Tibial nerve (tissue), 4 donors: ENCODE measurements at regions not wholly inside any gene's neighbourhood (a gene's known extent, or its start where the extent isn't known, plus 50 kb on each side); places are given as distances from the start of the nearest gene placed in this dataset.
"Not testable (repeated sequence)": the region's sequence is repeated elsewhere in the genome, so short reads cannot be mapped to it uniquely, and the experiment has no call there.

ENCODE experiments used
- DNase-seq, 2 donors: peaks; one replicate each; pipeline ENCODE4 v3.0.0-alpha.2; 2019; ENCODE audit warnings: low spot score in 2 of 2
- H3K27ac ChIP-seq, 4 donors: fragments of 200-600 bp; sonication (generic) in 3 of 4; one replicate each; pipeline ENCODE4 v1.5.1; 2017 to 2019; ENCODE audit warnings: mild to moderate bottlenecking in 1 of 4
- H3K27me3 ChIP-seq, 2 donors: fragments of 200-600 bp; sonication (generic) in 1 of 2; one replicate each; pipeline versions ENCODE4 v1.5.1 to v1.6.0; 2017 to 2019
- H3K36me3 ChIP-seq, 3 donors: fragments of 200-600 bp; sonication (generic); one replicate each; pipeline ENCODE4 v1.5.1; 2018 to 2019
- H3K4me1 ChIP-seq, 4 donors: fragments of 200-600 bp; sonication (generic) in 3 of 4; one replicate each; pipeline ENCODE4 v1.5.1; 2017 to 2019
- H3K4me3 ChIP-seq, 4 donors: fragments of 200-600 bp; sonication (generic) in 3 of 4; one replicate each; pipeline ENCODE4 v1.5.1; 2017 to 2019; ENCODE audit warnings: mild to moderate bottlenecking in 1 of 4, moderate library complexity in 1 of 4
- H3K9me3 ChIP-seq, 4 donors: fragments of 200-600 bp; sonication (generic) in 3 of 4; one replicate each; pipeline ENCODE4 v1.5.1; 2017 to 2019
- CTCF ChIP-seq, 5 experiments: fragments of 200-600 bp in 3 of 5; fragments of 450-650 bp in 2 of 5; sonication (generic) in 3 of 5; IDR thresholded peaks; one replicate each; pipeline ENCODE4 v1.5.1; 2016 to 2019; ENCODE audit warnings: antibody characterized with exemption in 5 of 5, mild to moderate bottlenecking in 3 of 5, moderate library complexity in 2 of 5
- EP300 ChIP-seq, 2 donors: sonication (generic); formaldehyde crosslinking; IDR thresholded peaks; one replicate each; pipeline ENCODE4 v1.6.1; 2017; ENCODE audit warnings: antibody characterized with exemption in 2 of 2, mild to moderate bottlenecking in 1 of 2
- POLR2A ChIP-seq, 2 donors: fragments of 450-650 bp; IDR thresholded peaks; one replicate each; pipeline ENCODE4 v1.6.1; 2017; ENCODE audit warnings: antibody characterized with exemption in 2 of 2, mild to moderate bottlenecking in 2 of 2, moderate library complexity in 2 of 2
- WGBS, 2 donors: methylation state at CpG; one replicate each; pipeline ENCODE4 v1.1.5; 2018; 5-methylcytosine and 5-hydroxymethylcytosine counted together

DNA sequence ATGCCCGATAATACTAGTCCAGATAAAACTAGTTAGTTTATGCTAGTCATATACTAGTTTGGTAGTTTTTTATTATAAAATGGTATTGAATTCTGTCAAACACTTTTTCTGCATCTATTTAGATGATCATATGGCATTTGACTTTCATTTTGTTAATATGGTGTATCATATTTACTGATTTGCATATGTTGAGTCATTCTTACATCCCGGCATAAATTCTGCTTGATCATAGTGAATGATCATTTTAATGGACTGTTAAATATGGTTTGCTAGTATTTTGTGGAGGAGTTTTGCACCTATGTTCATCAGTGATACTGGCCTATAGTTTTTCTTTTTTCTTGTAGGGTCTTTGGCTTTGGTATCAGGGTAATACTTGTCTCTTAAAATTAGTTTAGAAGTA, 365.6 kb downstream of the TAF11L14 start:
- peaks cover 0 to 2% (median 0%) of the 10 kb centered on the region in 4 donors for H3K9me3 ChIP-seq
- H3K4me1 ChIP-seq: no peaks in the 10 kb centered on the region
- no peaks in the 10 kb centered on the region for H3K27me3 ChIP-seq
- H3K27ac ChIP-seq: no peak overlapping the region
- DNase-seq: no peak
- WGBS, 2 donors: 85 to 87% methylated on average over 2 of the region's 2 CpGs
- no peak for TF ChIP-seq POLR2A (IDR thresholded peaks at IDR 0.05)
- no peak for TF ChIP-seq EP300 (IDR thresholded peaks at IDR 0.05)
- no peak for TF ChIP-seq CTCF (IDR thresholded peaks at IDR 0.05)
- no peaks in the 10 kb centered on the region for H3K36me3 ChIP-seq
- no peak overlapping the region for H3K4me3 ChIP-seq

- 27 to 40% methylated on average over 4 of the region's 4 CpGs for WGBS, 2 donors
These were observed 366.5 kb downstream of the TAF11L14 start for GRCh38 chr5:18000744-18001143.

GRCh38 chr5:18003312-18003711, 369.1 kb downstream of the TAF11L14 start:
- H3K27ac ChIP-seq: no peak overlapping the region
- H3K4me3 ChIP-seq: no peak overlapping the region
- H3K4me1 ChIP-seq: no peaks in the 10 kb centered on the region
- TF ChIP-seq EP300 (IDR thresholded peaks at IDR 0.05) (no peak), CTCF (IDR thresholded peaks at IDR 0.05) (no peak), POLR2A (IDR thresholded peaks at IDR 0.05) (no peak)
- no peaks in the 10 kb centered on the region for H3K27me3 ChIP-seq
- no peak for DNase-seq
- H3K36me3 ChIP-seq: no peaks in the 10 kb centered on the region
- H3K9me3 ChIP-seq: peaks cover 0 to 2% (median 0%) of the 10 kb centered on the region in 4 donors

More at GRCh38 chr5:18000744-18001143, 366.5 kb downstream of the TAF11L14 start:
- Histone ChIP-seq H3K4me1 (no peaks in the 10 kb centered on the region), H3K4me3 (no peak overlapping the region), H3K27me3 (no peaks in the 10 kb centered on the region), H3K9me3 (peaks cover 0 to 2% (median 0%) of the 10 kb centered on the region in 4 donors), H3K27ac (no peak overlapping the region), H3K36me3 (no peaks in the 10 kb centered on the region)
- no peak for TF ChIP-seq EP300 (IDR thresholded peaks at IDR 0.05)
- TF ChIP-seq CTCF (IDR thresholded peaks at IDR 0.05): no peak
- no peak for TF ChIP-seq POLR2A (IDR thresholded peaks at IDR 0.05)
- no peak for DNase-seq

- no peak for DNase-seq
- TF ChIP-seq POLR2A (IDR thresholded peaks at IDR 0.05) (no peak), CTCF (IDR thresholded peaks at IDR 0.05) (no peak), EP300 (IDR thresholded peaks at IDR 0.05) (no peak)
- 86 to 96% methylated on average over 2 of the region's 2 CpGs for WGBS, 2 donors
- peaks cover 0 to 2% (median 0%) of the 10 kb centered on the region in 4 donors for H3K9me3 ChIP-seq
- H3K27ac ChIP-seq: no peak overlapping the region
- H3K36me3 ChIP-seq: no peaks in the 10 kb centered on the region
- no peak overlapping the region for H3K4me3 ChIP-seq
- no peaks in the 10 kb centered on the region for H3K27me3 ChIP-seq
- no peaks in the 10 kb centered on the region for H3K4me1 ChIP-seq
These were observed 369.5 kb downstream of the TAF11L14 start for GRCh38 chr5:18003784-18004183.

- not testable (repeated sequence) for H3K36me3 ChIP-seq, H3K27ac ChIP-seq, H3K27me3 ChIP-seq, H3K9me3 ChIP-seq, DNase-seq, H3K4me3 ChIP-seq, H3K4me1 ChIP-seq
- 78 to 89% methylated on average over 7 to 8 of the region's 8 CpGs for WGBS, 2 donors
These were observed 372.0 kb downstream of the TAF11L14 start for GRCh38 chr5:18006235-18006634.

- DNase-seq: no peak
- H3K9me3 ChIP-seq: peaks cover 0 to 2% (median 0%) of the 10 kb centered on the region in 4 donors
- TF ChIP-seq CTCF (IDR thresholded peaks at IDR 0.05) (no peak), EP300 (IDR thresholded peaks at IDR 0.05) (no peak), POLR2A (IDR thresholded peaks at IDR 0.05) (no peak)
- no peaks in the 10 kb centered on the region for H3K27me3 ChIP-seq
- no peaks in the 10 kb centered on the region for H3K4me1 ChIP-seq
- H3K27ac ChIP-seq: no peak overlapping the region
- no peaks in the 10 kb centered on the region for H3K36me3 ChIP-seq
- no peak overlapping the region for H3K4me3 ChIP-seq
These were observed 374.7 kb downstream of the TAF11L14 start for GRCh38 chr5:18008940-18009339.
